ENCODE measurements at regions not wholly inside any gene's neighbourhood (a gene's known extent, or its start where the extent isn't known, plus 50 kb on each side); places are given as distances from the start of the nearest gene placed in this dataset.

DNA sequence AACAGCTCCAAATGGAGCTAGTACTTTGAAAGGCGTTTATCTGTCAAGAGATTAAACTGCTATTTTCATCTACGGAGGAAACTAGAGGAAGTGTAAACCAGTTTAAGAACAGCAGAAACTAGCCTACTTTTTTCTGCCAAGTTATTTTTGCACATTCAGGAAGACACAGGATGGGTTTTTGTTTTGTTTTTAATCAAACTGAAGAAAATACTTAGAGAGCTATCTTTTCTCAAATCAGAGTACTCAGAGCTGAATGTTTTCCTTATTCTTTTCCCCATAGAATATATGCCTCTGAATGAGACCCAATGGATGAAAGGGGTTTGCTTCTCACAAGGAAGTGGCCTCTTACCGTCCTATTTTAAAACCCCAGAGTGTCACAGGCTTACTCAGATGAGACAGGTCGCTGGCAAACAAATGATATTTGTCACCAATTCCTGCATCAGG, 538.5 kb downstream of the CD83 start:
- H3K9me3 ChIP-seq (ENCODE audit: insufficient read depth, low read depth) = no peaks in the 10 kb centered on the region
- H3K36me3 ChIP-seq (ENCODE audit: low read depth) = no peaks in the 10 kb centered on the region
- H3F3A ChIP-seq (ENCODE audit: insufficient read depth, low read depth) = peaks cover 5% of the 10 kb centered on the region; the same call in 1 of the 2 replicates
- ChIA-PET POLR2A (ENCODE audit: unreplicated experiment) (no interaction called here), CTCF (no interaction called here)
- H3K79me2 ChIP-seq (ENCODE audit: low read depth) = no peaks in the 10 kb centered on the region
- DNase-seq = no peak
- intact Hi-C loops (cut with micrococcal nuclease; ENCODE audit: unreplicated experiment) = no loop called here
- BruUV-seq (replicated peaks) = no TSS peak
- H2AFZ ChIP-seq = no peak overlapping the region
- no peaks in the 10 kb centered on the region for H3K9me2 ChIP-seq (ENCODE audit: insufficient read depth)
- no peak overlapping the region for H3K4me3 ChIP-seq
- no peak overlapping the region for H3K4me2 ChIP-seq
- no peak overlapping the region for H3K27ac ChIP-seq
- H4K20me1 ChIP-seq (ENCODE audit: insufficient read depth) = no peaks in the 10 kb centered on the region
- peaks cover 34% of the 10 kb centered on the region for H3K4me1 ChIP-seq (replicated peaks; ENCODE audit: insufficient read depth)
- no peak for TF ChIP-seq EZH2 (IDR thresholded peaks at IDR 0.05; ENCODE audit: low read depth)
- TF ChIP-seq, protein P1, sequence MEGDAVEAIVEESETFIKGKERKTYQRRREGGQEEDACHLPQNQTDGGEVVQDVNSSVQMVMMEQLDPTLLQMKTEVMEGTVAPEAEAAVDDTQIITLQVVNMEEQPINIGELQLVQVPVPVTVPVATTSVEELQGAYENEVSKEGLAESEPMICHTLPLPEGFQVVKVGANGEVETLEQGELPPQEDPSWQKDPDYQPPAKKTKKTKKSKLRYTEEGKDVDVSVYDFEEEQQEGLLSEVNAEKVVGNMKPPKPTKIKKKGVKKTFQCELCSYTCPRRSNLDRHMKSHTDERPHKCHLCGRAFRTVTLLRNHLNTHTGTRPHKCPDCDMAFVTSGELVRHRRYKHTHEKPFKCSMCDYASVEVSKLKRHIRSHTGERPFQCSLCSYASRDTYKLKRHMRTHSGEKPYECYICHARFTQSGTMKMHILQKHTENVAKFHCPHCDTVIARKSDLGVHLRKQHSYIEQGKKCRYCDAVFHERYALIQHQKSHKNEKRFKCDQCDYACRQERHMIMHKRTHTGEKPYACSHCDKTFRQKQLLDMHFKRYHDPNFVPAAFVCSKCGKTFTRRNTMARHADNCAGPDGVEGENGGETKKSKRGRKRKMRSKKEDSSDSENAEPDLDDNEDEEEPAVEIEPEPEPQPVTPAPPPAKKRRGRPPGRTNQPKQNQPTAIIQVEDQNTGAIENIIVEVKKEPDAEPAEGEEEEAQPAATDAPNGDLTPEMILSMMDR (conservative IDR thresholded peaks at IDR 0.05) = no peak
- no peaks in the 10 kb centered on the region for H3K27me3 ChIP-seq (ENCODE audit: insufficient read depth, low read depth)

DNA sequence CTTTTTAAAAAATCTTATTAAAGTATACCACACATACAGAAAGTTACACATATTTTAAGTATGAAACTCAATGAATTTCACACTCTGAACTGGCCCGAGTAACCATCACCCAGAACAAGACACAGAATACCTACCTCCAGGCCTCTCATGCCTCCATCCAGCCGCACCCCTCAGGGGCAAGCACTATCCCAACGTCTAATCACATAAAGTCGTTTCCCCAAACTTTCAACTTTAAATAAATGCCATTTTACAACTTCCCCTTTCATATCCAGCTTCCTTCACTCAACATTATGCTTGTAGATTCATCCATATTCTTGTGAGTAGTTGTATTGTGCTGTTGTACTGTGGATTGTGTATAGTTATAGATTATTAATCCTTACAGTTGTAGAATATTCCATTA, 539.1 kb downstream of the CD83 start:
- Histone ChIP-seq H2AFZ (no peak overlapping the region), H3K27me3 (ENCODE audit: insufficient read depth, low read depth) (no peaks in the 10 kb centered on the region), H3K36me3 (ENCODE audit: low read depth) (no peaks in the 10 kb centered on the region), H4K20me1 (ENCODE audit: insufficient read depth) (no peaks in the 10 kb centered on the region), H3K9me2 (ENCODE audit: insufficient read depth) (no peaks in the 10 kb centered on the region), H3K4me1 (replicated peaks; ENCODE audit: insufficient read depth) (peaks cover 38% of the 10 kb centered on the region), H3K9me3 (ENCODE audit: insufficient read depth, low read depth) (no peaks in the 10 kb centered on the region), H3K27ac (no peak overlapping the region), H3K4me3 (no peak overlapping the region), H3K4me2 (no peak overlapping the region), H3K79me2 (ENCODE audit: low read depth) (no peaks in the 10 kb centered on the region), H3F3A (ENCODE audit: insufficient read depth, low read depth) (peaks cover 8% of the 10 kb centered on the region; the same call in 1 of the 2 replicates)
- no TSS peak for BruUV-seq (replicated peaks)
- DNase-seq = no peak
- ChIA-PET CTCF (interaction anchor here (0.6 kb wide), 1 partner anchor 636 kb away, joined by 3 read pairs; no protein-coding TSS in a partner anchor), POLR2A (ENCODE audit: unreplicated experiment) (no interaction called here)
- TF ChIP-seq, protein P1 (conservative IDR thresholded peaks at IDR 0.05) = no peak
- no peak for TF ChIP-seq EZH2 (IDR thresholded peaks at IDR 0.05; ENCODE audit: low read depth)
- intact Hi-C loops (cut with micrococcal nuclease; ENCODE audit: unreplicated experiment) = no loop called here

DNA sequence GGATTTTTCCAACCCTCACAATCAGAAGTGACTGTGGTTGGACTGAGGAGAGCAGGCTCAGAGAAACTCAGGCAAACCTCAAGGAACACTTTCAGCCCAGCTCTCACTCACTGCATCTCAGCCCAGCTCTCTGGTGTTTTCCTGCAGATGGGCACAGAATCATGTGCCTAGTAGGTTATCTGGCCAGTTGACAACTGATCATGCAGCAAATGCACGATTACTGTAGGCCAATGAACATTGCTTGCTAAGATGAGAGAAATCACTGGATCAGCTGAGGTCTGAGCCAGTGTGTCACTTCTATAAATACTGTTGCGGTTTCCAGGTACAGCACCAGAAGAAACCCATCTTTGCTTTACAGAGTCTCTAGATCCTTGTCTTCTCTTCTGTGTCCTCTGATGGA, 540.5 kb downstream of the CD83 start:
- H3K4me3 ChIP-seq = no peak overlapping the region
- no peaks in the 10 kb centered on the region for H3K36me3 ChIP-seq (ENCODE audit: low read depth)
- no peak for DNase-seq
- no peak overlapping the region for H2AFZ ChIP-seq
- no peaks in the 10 kb centered on the region for H3K9me2 ChIP-seq (ENCODE audit: insufficient read depth)
- H3F3A ChIP-seq (ENCODE audit: insufficient read depth, low read depth) = 0 out of 2 replicates have a peak, but pooled peaks cover 4% of the 10 kb centered on the region
- no peaks in the 10 kb centered on the region for H4K20me1 ChIP-seq (ENCODE audit: insufficient read depth)
- peaks cover 25% of the 10 kb centered on the region for H3K4me1 ChIP-seq (replicated peaks; ENCODE audit: insufficient read depth)
- H3K79me2 ChIP-seq (ENCODE audit: low read depth) = no peaks in the 10 kb centered on the region
- BruUV-seq (replicated peaks) = no TSS peak
- no peak overlapping the region for H3K27ac ChIP-seq
- ChIA-PET CTCF (no interaction called here), POLR2A (ENCODE audit: unreplicated experiment) (no interaction called here)
- no peaks in the 10 kb centered on the region for H3K9me3 ChIP-seq (ENCODE audit: insufficient read depth, low read depth)
- H3K27me3 ChIP-seq (ENCODE audit: insufficient read depth, low read depth) = no peaks in the 10 kb centered on the region
- H3K4me2 ChIP-seq = no peak overlapping the region
- TF ChIP-seq EZH2 (IDR thresholded peaks at IDR 0.05; ENCODE audit: low read depth) = no peak
- TF ChIP-seq, protein P1 (conservative IDR thresholded peaks at IDR 0.05) = no peak
- intact Hi-C loops (cut with micrococcal nuclease; ENCODE audit: unreplicated experiment) = no loop called here
